ENCODE measurements at regions not wholly inside any gene's neighbourhood (a gene's known extent, or its start where the extent isn't known, plus 50 kb on each side); places are given as distances from the start of the nearest gene placed in this dataset.

DNA sequence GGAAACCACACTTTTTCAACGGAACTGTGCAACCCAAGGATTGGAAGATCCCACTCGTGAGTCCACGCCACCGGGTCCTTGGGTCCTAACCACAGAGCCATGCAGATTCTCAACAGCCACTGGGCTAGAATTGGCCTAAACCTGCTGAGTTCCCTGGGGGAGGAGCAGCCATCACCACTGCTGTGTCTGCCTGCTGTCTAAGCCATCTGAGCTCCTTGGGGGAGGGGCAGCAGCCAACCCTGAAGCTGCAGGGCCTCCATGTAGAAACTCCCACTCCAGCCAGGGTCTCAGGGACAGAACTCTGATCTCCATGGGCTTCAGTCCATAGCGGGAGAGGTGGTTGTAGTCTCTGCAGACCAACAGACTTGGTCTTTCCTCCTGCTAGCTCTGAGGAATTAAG lies 154.6 kb upstream of the VGLL2 start:
- ATAC-seq (no peak), FAIRE-seq (no peak), DNase-seq (ENCODE audit: extremely low read depth in 1 of 4, low spot score in 3 of 4) (no peak)
- Histone ChIP-seq H3K4me2 (ENCODE audit: insufficient read depth, low read length) (no peak overlapping the region), H3K4me1 (replicated peaks in 1 of 2; ENCODE audit: control insufficient read depth in 2 of 2, insufficient read depth in 2 of 2, low read length in 2 of 2) (no peaks in the 10 kb centered on the region), H3K9ac (ENCODE audit: insufficient read depth in 1 of 2, low read depth in 2 of 2, low read length in 2 of 2) (no peak overlapping the region), H3K27ac (ENCODE audit: extremely low read depth, low read depth, low read length) (no peak overlapping the region), H3K79me2 (ENCODE audit: control insufficient read depth, insufficient read depth, low read length) (no peaks in the 10 kb centered on the region), H4K20me1 (replicated peaks; ENCODE audit: control insufficient read depth, insufficient read depth, low read length) (no peaks in the 10 kb centered on the region), H3K4me3 (no peak overlapping the region), H3K27me3 (ENCODE audit: control insufficient read depth in 2 of 2, insufficient read depth in 2 of 2, low read length in 2 of 2) (no peaks in the 10 kb centered on the region), H2AFZ (ENCODE audit: low read depth, low read length) (no peak overlapping the region), H3K9me3 (replicated peaks; ENCODE audit: control insufficient read depth, insufficient read depth, low read depth, low read length) (no peaks in the 10 kb centered on the region), H3K9me1 (ENCODE audit: control insufficient read depth, insufficient read depth, low read length) (no peaks in the 10 kb centered on the region), H3K36me3 (ENCODE audit: control insufficient read depth, insufficient read depth, low read length) (no peaks in the 10 kb centered on the region)
- in situ Hi-C loops (cut with MboI) (no loop called here), intact Hi-C loops (cut with micrococcal nuclease) (no loop called here)
- CTCF ChIA-PET (ENCODE audit: low intra/inter-chr PET ratio), result no interaction called here
- BruUV-seq (replicated peaks), result no TSS peak
- WGBS (ENCODE audit: insufficient coverage, low coverage, missing lambda C conversion rate), result 2% methylated on average over 5 of the region's 5 CpGs
- POLR2A ChIA-PET, result no interaction called here
- TF ChIP-seq ZSCAN29 (IDR thresholded peaks at IDR 0.05) (no peak), SUPT5H (IDR thresholded peaks at IDR 0.05) (no peak), ARHGAP35 (IDR thresholded peaks at IDR 0.05; ENCODE audit: partially characterized antibody) (no peak), CXXC5 (CRISPR knock-in tag; IDR thresholded peaks at IDR 0.05) (no peak), ARID2 (IDR thresholded peaks at IDR 0.05) (no peak), U2AF2 (optimal IDR thresholded peaks at IDR 0.05; ENCODE audit: low read depth, low read length) (no peak), MTA2 (IDR thresholded peaks at IDR 0.05; ENCODE audit: low read depth) (no peak), TRIM28 (IDR thresholded peaks at IDR 0.05) (no peak), IRF2 (CRISPR knock-in tag; IDR thresholded peaks at IDR 0.05) (no peak)
- TF ChIP-seq, protein P1, sequence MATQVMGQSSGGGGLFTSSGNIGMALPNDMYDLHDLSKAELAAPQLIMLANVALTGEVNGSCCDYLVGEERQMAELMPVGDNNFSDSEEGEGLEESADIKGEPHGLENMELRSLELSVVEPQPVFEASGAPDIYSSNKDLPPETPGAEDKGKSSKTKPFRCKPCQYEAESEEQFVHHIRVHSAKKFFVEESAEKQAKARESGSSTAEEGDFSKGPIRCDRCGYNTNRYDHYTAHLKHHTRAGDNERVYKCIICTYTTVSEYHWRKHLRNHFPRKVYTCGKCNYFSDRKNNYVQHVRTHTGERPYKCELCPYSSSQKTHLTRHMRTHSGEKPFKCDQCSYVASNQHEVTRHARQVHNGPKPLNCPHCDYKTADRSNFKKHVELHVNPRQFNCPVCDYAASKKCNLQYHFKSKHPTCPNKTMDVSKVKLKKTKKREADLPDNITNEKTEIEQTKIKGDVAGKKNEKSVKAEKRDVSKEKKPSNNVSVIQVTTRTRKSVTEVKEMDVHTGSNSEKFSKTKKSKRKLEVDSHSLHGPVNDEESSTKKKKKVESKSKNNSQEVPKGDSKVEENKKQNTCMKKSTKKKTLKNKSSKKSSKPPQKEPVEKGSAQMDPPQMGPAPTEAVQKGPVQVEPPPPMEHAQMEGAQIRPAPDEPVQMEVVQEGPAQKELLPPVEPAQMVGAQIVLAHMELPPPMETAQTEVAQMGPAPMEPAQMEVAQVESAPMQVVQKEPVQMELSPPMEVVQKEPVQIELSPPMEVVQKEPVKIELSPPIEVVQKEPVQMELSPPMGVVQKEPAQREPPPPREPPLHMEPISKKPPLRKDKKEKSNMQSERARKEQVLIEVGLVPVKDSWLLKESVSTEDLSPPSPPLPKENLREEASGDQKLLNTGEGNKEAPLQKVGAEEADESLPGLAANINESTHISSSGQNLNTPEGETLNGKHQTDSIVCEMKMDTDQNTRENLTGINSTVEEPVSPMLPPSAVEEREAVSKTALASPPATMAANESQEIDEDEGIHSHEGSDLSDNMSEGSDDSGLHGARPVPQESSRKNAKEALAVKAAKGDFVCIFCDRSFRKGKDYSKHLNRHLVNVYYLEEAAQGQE (IDR thresholded peaks at IDR 0.05; ENCODE audit: borderline replicate concordance), result no peak
- TF ChIP-seq, protein P1 (CRISPR knock-in tag; IDR thresholded peaks at IDR 0.05; ENCODE audit: low read depth), result no peak
- TF ChIP-seq, protein P2, sequence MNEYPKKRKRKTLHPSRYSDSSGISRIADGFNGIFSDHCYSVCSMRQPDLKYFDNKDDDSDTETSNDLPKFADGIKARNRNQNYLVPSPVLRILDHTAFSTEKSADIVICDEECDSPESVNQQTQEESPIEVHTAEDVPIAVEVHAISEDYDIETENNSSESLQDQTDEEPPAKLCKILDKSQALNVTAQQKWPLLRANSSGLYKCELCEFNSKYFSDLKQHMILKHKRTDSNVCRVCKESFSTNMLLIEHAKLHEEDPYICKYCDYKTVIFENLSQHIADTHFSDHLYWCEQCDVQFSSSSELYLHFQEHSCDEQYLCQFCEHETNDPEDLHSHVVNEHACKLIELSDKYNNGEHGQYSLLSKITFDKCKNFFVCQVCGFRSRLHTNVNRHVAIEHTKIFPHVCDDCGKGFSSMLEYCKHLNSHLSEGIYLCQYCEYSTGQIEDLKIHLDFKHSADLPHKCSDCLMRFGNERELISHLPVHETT (CRISPR knock-in tag; conservative IDR thresholded peaks at IDR 0.05 in 1 of 2, IDR thresholded peaks at IDR 0.05 in 1 of 2), result no peak
- TF ChIP-seq, protein P3, sequence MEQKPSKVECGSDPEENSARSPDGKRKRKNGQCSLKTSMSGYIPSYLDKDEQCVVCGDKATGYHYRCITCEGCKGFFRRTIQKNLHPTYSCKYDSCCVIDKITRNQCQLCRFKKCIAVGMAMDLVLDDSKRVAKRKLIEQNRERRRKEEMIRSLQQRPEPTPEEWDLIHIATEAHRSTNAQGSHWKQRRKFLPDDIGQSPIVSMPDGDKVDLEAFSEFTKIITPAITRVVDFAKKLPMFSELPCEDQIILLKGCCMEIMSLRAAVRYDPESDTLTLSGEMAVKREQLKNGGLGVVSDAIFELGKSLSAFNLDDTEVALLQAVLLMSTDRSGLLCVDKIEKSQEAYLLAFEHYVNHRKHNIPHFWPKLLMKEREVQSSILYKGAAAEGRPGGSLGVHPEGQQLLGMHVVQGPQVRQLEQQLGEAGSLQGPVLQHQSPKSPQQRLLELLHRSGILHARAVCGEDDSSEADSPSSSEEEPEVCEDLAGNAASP (IDR thresholded peaks at IDR 0.05), result no peak
